Testis (tissue), 2 donors: ENCODE measurements at regions not wholly inside any gene's neighbourhood (a gene's known extent, or its start where the extent isn't known, plus 50 kb on each side); places are given as distances from the start of the nearest gene placed in this dataset.

ENCODE experiments used
- CTCF ChIP-seq, 3 experiments: fragments of 450-650 bp in 2 of 3; fragments of 200-600 bp in 1 of 3; sonication (generic) in 1 of 3; IDR thresholded peaks; one replicate each; pipeline ENCODE4 v1.5.1; 2016 to 2019; ENCODE audit warnings: antibody characterized with exemption in 3 of 3, mild to moderate bottlenecking in 2 of 3, moderate library complexity in 1 of 3
- POLR2A ChIP-seq: fragments of 450-650 bp; IDR thresholded peaks from one replicate; pipeline ENCODE4 v1.6.1; 2017; ENCODE audit warnings: antibody characterized with exemption, mild to moderate bottlenecking, moderate library complexity

- TF ChIP-seq POLR2A (no peak), CTCF (IDR thresholded peaks at IDR 0.05) (no peak)
Observed at GRCh38 chr1:201692555-201693394, 136.2 kb upstream of the IPO9 start.
